ENCODE measurements at regions not wholly inside any gene's neighbourhood (a gene's known extent, or its start where the extent isn't known, plus 50 kb on each side); places are given as distances from the start of the nearest gene placed in this dataset.

GRCh38 chr4:18389115-18389514 lies 367.6 kb upstream of the LCORL start:
- peaks cover 67% of the 10 kb centered on the region for H3K9me3 Mint-ChIP-seq
- no peak for DNase-seq
- no peak overlapping the region for H3K4me3 Mint-ChIP-seq
- H3K36me3 Mint-ChIP-seq (ENCODE audit: low read depth) = no peaks in the 10 kb centered on the region; the same call in 1 of the 2 replicates
- TF ChIP-seq CTCF (IDR thresholded peaks at IDR 0.05) = no peak
- peaks cover 1% of the 10 kb centered on the region; the same call in 1 of the 2 replicates for H3K27me3 Mint-ChIP-seq (ENCODE audit: insufficient read depth)
- no peak overlapping the region for H3K27ac Mint-ChIP-seq
- H3K4me1 Mint-ChIP-seq (ENCODE audit: low read depth) = no peaks in the 10 kb centered on the region

- Mint-ChIP-seq H3K27ac (no peak overlapping the region), H3K27me3 (ENCODE audit: insufficient read depth) (peaks cover 1% of the 10 kb centered on the region; the same call in 1 of the 2 replicates)
- TF ChIP-seq CTCF (IDR thresholded peaks at IDR 0.05) = no peak
Measured at GRCh38 chr4:18388039-18388438, 366.5 kb upstream of the LCORL start.

GRCh38 chr4:18381186-18381585 lies 359.6 kb upstream of the LCORL start:
- Mint-ChIP-seq H3K27ac (no peak overlapping the region), H3K4me1 (ENCODE audit: low read depth) (no peaks in the 10 kb centered on the region), H3K9me3 (peaks cover 56% of the 10 kb centered on the region), H3K36me3 (ENCODE audit: low read depth) (no peaks in the 10 kb centered on the region; the same call in 1 of the 2 replicates), H3K27me3 (ENCODE audit: insufficient read depth) (peaks cover 1% of the 10 kb centered on the region; the same call in 1 of the 2 replicates), H3K4me3 (no peak overlapping the region)
- no peak for TF ChIP-seq CTCF (IDR thresholded peaks at IDR 0.05)
- DNase-seq = no peak

More at GRCh38 chr4:18388039-18388438, 366.5 kb upstream of the LCORL start:
- no peak overlapping the region for H3K4me3 Mint-ChIP-seq
- H3K9me3 Mint-ChIP-seq = peaks cover 63% of the 10 kb centered on the region
- H3K4me1 Mint-ChIP-seq (ENCODE audit: low read depth) = no peaks in the 10 kb centered on the region
- H3K36me3 Mint-ChIP-seq (ENCODE audit: low read depth) = no peaks in the 10 kb centered on the region; the same call in 1 of the 2 replicates
- DNase-seq = no peak

- H3K27ac Mint-ChIP-seq = no peak overlapping the region
Measured at GRCh38 chr4:18369561-18369960, 348.0 kb upstream of the LCORL start.

GRCh38 chr4:18366892-18367291 lies 345.3 kb upstream of the LCORL start:
- H3K27me3 Mint-ChIP-seq (ENCODE audit: insufficient read depth) = peaks cover 1% of the 10 kb centered on the region; the same call in 1 of the 2 replicates
- H3K9me3 Mint-ChIP-seq = peaks cover 4% of the 10 kb centered on the region; the same call in 1 of the 2 replicates
- no peak overlapping the region for H3K27ac Mint-ChIP-seq
- peak; percentile 61 for TF ChIP-seq CTCF (IDR thresholded peaks at IDR 0.05)
- H3K36me3 Mint-ChIP-seq (ENCODE audit: low read depth) = no peaks in the 10 kb centered on the region
- H3K4me1 Mint-ChIP-seq (ENCODE audit: low read depth) = no peaks in the 10 kb centered on the region
- peak; percentile 17 for DNase-seq
- H3K4me3 Mint-ChIP-seq = no peak overlapping the region

More at GRCh38 chr4:18369561-18369960, 348.0 kb upstream of the LCORL start:
- TF ChIP-seq CTCF (IDR thresholded peaks at IDR 0.05) = no peak
- no peaks in the 10 kb centered on the region for H3K36me3 Mint-ChIP-seq (ENCODE audit: low read depth)
- peaks cover 1% of the 10 kb centered on the region; the same call in 1 of the 2 replicates for H3K27me3 Mint-ChIP-seq (ENCODE audit: insufficient read depth)
- peaks cover 4% of the 10 kb centered on the region; the same call in 1 of the 2 replicates for H3K9me3 Mint-ChIP-seq
- no peaks in the 10 kb centered on the region for H3K4me1 Mint-ChIP-seq (ENCODE audit: low read depth)
- H3K4me3 Mint-ChIP-seq = no peak overlapping the region
- DNase-seq = no peak
